Cerebellar cortex (tissue), 1 donor: ENCODE measurements at regions not wholly inside any gene's neighbourhood (a gene's known extent, or its start where the extent isn't known, plus 50 kb on each side); places are given as distances from the start of the nearest gene placed in this dataset.

Experiments used
- DNase-seq: peaks from one replicate; pipeline ENCODE4 v3.0.0-alpha.2; 2015; ENCODE audit warnings: low spot score

DNA sequence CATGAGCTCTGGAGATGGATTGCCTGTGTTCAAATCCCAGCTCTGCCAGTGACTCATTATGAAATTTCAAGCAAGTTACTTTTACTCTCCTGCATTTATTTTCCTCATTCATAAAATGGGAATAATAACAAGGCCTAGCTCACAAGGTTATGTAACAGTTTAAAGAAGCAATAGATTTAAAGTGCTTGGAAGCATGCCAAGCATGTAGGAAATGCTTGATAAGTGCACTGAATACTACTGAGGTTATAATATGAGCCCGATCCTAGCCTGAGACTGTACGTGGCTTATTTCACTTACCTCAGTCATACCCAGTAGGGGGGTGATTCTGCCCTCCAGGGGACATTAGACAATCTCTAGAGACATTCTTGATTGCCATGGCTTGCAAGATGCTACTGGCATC is 734.1 kb upstream of the WWC1 start:
- no peak for DNase-seq

DNA sequence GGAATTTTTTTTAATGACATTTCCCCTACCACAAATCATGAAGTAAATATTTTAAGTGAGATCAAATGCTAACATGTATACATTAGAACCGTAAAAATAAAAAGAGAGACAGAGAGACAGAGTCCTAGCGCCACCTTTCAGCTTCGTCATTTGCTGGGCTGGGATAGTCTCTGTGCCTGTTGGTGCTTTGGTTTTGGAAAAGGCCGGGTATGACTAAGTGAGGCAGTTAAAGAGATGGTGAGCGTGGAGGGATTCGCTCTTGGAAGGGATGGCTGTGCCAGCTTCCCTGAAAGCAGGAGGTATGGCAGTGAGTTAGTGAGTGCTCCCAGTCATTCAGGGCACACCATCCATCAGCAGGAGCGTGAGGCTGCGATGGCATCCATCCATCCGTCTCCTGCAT is 729.6 kb upstream of the WWC1 start:
- DNase-seq, result no peak

- DNase-seq, result no peak
Observed at GRCh38 chr5:167564275-167564674, 727.2 kb upstream of the WWC1 start.

GRCh38 chr5:167565189-167565954 is 726.1 kb upstream of the WWC1 start:
- DNase-seq, result no peak

DNA sequence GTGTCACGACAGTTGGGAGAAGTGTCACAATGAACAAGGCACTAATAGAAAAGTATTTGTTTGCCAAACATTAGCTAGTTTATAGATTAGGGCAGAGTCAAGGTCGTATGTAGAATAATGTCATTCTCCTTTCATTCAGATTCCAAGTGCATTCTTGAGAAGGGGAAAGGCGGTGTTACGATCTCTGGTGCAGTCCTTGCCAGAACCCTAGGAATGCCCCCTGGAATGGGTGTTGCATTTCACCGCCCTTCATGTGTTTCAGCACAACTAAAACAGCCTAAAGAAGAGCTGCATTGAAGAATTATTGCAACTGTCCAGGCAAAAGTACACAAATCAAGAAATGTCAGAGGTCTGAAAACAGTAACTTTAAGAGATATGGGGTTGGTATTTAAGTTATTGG is 721.0 kb upstream of the WWC1 start:
- DNase-seq, result no peak

- DNase-seq, result peak; percentile 37
Observed at GRCh38 chr5:167571824-167572223, 719.6 kb upstream of the WWC1 start.

DNA sequence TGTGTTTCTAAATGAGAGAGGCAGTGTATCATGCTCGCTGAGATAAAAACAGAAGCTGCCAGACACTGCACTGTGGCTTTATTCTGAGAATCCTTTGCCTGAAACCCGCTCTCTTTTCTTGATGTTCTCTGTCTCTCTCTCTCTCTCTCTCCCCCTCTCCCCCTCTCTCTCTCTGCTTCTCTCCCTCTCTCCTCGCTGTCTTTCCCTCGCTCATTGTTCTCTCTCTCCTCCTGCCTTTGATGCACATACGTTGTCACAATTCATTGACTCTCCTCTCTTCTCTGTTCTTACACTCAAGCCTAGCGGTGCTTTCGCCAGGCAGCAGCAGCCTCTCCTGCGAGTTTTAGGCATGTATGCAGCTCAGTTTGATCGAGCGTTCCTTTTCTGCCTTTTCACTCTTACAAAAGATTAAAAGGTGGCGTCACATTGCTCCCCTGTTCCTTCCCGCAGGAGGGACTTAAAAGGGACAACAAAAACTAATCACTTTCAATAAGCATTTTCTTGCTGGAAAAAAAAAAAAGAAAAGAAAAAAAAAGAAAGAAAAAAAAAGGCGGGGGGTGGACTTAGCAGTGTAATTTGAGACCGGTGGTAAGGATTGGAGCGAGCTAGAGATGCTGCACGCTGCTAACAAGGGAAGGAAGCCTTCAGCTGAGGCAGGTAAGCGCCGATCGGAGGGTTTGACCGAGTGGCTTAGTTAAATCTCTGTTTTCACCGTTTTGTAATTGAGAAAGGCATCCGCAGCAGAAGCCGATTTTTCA is 717.9 kb upstream of the WWC1 start:
- DNase-seq, result peak; percentile 90

GRCh38 chr5:167574464-167574863 is 717.0 kb upstream of the WWC1 start:
- DNase-seq, result peak; percentile 53

DNA sequence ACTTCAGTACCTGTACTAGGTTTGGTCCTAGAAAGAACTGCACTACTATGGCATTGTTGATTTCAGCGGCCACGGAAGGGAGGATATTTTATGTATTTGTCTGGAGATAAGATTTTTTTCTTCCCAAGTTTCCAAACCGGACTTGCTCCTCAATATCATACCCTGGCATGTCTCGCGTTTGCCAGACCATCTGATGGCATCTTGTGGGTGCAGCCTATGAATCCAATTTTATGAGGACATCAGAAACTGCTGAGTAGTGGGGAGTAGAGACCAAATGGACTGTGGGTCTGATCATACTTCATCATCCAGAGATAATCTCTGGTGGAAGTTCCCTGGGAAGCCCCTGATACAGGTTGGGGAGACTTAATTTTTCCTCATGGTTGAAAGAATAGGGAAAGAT is 716.1 kb upstream of the WWC1 start:
- no peak for DNase-seq

GRCh38 chr5:167576126-167576525 is 715.3 kb upstream of the WWC1 start:
- no peak for DNase-seq

DNA sequence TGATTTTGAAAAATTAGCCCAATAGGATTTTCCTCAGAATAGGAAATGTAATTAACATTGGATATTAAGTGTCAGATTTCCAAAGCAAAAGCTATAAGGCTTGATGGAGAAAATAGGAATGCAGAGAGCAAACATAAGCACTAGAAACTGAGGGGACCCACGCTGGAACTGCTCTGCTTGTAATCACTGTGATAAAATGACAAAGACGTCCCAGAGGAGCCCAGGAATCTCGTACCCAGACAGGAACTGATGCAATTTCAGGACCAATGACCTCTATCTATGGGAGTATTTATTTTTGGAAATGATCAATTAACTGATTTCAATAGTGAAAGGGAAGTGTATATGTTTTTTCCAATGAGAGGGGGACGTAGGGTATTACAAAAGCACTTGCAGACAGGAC is 714.5 kb upstream of the WWC1 start:
- no peak for DNase-seq

- no peak for DNase-seq
Observed at GRCh38 chr5:167577616-167578015, 713.8 kb upstream of the WWC1 start.

DNA sequence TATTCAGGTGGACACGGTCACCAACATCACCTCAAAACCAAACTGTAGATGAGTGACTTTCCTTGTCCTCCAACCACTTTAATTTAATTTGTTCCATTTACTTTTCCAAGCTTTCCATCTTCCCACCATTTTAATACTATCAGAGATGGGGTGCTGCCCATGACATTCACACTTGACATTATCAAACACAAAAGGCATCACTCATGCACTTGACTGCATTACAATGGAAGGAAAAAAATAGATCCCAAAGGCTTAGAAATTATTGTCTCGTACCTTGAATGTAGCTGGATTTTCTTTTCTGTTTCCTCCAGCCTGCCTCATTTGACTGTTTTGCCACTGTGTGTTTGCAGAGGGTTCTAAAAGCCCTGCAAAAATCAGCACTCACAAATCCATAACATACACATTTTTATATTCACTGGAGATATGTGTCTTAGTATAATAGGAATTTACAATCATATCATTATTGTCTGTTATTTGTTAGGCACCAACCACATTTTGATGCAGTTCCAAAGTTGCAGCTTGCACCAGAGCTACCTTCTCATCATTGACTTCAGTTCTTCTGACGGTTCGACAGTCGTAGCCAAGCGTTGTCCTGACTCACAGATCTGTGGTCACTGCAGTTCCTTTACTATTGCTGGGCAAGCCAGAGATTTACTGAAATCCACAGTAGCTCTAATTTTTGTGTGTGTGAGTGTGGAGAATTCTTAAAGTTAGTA is 712.3 kb upstream of the WWC1 start:
- DNase-seq, result no peak

GRCh38 chr5:167579693-167580055 is 711.8 kb upstream of the WWC1 start:
- no peak for DNase-seq

DNA sequence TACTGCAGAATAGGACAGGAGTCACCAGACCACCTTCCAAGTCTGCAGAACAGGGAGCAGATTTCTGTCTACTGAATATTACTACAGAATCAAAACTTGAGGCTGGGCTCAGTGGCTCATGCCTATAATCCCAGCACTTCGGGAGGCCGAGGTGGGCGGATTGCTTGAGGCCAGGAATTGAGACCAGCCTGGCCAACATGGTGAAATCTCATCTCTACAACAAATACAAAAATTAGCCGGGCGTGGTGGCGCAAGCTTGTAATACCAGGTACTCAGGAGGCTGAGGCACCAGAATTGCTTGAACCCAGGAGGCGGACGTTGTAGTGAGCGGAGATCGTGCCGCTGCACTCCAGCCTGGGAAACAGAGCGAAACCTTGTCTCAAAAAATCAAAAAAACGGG is 710.8 kb upstream of the WWC1 start:
- DNase-seq, result no peak

DNA sequence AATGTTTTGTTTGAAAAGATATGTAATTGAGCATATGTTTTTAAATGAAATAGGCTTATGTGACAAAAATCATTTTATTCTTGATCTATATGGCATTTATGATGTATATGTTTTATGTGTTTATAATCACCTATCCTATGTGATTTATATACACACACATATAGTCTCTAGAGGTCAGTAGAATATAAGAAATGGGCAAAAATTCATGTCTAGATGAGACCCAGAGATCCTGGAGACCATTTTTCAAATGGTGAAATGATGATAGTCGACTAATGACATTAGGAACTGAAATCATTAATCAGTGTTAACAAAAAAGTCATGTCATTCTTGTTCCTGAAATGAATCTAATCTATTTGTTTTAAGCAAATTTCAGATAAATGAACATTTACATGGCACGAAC is 709.2 kb upstream of the WWC1 start:
- no peak for DNase-seq

- DNase-seq, result no peak
Observed at GRCh38 chr5:167582886-167583285, 708.6 kb upstream of the WWC1 start.

- DNase-seq, result no peak
Observed at GRCh38 chr5:167585184-167585583, 706.3 kb upstream of the WWC1 start.

- DNase-seq, result peak; percentile 73
Observed at GRCh38 chr5:167587772-167588437, 703.5 kb upstream of the WWC1 start.

- DNase-seq, result no peak
Observed at GRCh38 chr5:167592114-167592513, 699.3 kb upstream of the WWC1 start.

DNA sequence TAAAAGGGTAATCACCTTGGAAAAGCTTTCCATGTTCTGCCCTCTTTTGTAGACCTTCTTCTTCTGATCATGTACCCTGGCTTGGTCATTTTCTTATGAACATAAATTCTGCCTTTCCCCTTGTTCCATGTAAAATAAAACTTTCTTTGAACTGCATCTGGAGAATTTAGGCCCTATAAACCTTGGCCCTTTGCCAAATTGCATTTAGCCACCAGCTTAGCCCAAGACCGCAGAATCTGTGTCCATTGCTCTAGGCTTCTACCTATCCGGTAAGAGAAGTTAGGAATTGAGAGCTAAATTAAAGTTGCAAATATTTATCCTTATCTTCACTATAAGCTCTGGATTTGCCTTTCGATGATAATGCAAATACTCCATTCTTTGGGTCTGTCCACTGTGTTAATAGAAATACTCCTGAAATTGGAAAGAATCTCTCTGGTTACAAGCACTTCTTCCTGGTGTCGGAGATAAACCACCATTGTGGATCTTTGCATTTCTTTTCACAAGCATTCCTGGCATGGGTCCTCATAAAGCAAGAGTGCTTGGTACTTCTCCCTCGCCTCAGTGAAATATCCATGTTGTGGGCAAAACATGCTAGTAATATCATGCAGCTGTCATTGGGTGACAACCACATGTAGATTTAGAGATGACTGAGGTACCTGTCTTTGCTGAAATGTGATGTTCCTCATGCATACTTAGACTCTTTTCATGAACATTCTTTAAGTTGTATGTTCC is 698.0 kb upstream of the WWC1 start:
- DNase-seq, result no peak

DNA sequence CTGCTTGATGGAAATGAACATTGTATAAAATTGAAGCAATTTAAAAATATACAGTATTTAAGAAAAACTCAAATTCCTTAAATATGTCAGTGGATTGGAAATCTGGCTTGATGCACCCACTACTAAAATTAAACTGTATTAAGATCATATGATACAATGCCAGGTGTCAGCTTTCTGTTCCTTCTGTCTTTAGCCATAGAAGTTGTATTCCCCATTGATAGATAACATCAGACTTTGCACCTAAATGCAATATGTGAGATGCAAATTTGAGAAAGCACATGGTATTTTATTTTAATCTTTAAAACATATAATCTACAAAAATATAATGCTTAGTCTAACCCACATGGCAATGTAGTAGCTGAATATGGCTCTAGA is 697.4 kb upstream of the WWC1 start:
- DNase-seq, result no peak
